Skin of body (tissue), 1 donor: ENCODE measurements at regions not wholly inside any gene's neighbourhood (a gene's known extent, or its start where the extent isn't known, plus 50 kb on each side); places are given as distances from the start of the nearest gene placed in this dataset.
"Not testable (repeated sequence)": the region's sequence is repeated elsewhere in the genome, so short reads cannot be mapped to it uniquely, and the experiment has no call there.

Experiments used
- DNase-seq: peaks from one replicate; lab custom pipeline; 2025; lab: John Stamatoyannopoulos, UW

DNA sequence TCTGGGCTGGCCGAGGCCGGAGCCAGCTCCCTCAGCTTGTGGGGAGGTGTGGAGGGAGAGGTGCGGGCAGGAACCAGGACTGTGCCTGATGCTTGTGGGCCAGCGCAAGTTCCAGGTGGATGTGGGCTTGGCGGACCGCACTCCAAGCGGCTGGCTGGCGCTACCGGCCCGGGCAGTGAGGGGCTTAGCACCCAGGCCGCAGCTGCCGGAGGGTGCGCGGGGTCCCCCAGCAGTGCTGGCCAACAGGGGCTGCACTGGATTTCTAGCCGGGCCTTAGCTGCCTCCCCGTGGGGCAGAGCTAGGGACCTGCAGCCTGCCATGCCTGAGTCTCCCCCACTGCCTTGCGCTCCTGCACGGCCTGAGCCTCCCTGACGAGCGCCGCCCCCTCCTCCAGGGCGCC, 242.8 kb downstream of the CCSER2 start:
- DNase-seq: no peak

DNA sequence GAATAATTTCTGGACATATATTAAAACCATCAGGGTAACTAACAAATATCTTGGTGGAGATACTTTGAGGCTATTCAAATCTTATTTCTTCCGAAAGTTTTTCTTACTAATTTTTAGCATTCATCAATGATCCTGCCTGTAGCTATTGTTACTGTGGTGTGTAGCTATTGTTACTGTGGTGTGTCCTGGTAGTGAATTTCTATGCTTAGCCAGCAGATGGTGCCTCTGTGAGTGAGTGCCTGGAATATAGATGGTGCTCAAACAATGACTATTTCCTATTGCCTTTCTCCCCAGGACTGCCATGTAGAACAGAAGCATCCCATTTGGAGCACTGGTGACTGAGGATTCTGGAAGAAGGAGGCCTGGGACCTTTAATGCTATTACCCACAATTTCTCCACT, 245.7 kb downstream of the CCSER2 start:
- no peak for DNase-seq

DNA sequence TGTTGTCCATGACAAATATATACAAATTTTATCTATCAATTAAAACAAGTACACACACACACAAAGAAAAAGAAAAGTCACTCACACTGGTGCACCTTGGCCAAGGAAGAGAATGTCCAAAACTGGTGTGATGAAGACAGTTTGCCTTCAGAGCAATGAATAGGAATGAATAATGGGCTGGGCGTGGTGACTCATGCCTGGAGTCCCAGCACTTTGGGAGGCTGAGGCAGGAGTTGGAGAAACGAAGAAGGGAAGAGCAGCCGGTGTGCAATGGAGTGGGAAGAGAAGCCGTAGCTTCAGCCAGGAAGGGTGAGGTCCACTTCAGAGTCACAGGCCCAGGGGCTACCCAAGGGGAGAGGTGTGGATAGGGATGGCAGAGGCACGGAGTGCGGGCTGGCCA, 253.6 kb downstream of the CCSER2 start:
- no peak for DNase-seq

DNA sequence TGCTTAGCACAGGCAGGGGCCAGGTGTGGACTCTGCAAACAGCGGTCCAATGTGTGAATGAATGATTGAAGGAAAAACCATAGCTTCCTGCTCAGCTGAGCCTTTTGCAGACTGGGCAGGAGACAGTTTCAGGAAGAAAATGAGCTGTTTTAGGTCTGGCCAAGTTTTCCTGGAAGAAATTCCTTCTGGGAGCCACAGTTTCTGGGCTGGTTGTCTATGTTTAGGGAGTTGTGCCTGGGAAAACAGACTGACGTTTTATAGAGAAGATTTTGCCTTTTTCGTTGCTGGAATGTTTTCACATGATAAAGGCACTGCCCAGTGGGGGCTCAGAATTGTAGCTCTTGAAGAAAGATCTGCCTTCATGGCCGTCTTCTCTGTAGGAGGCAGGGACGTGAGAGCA, 255.1 kb downstream of the CCSER2 start:
- no peak for DNase-seq

DNA sequence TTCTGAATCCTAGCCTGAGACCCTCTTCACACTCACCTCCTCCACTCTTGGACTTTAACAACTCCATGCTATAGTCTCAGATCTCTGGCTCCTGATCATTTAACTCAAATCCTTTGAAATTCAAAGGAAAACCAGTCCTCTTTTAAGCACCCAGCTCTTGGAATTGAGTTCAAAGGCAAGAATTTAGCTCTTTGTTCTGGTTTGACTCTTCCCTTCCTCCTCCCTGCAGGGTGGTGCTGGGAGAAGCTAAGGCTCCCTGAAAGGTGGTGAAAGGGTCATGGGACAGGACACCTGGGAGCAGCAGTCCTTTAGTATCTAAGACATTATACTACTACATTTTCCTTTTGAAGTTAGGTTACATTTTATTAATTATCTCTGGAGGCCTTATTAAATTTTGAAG, 259.4 kb downstream of the CCSER2 start:
- DNase-seq: no peak

DNA sequence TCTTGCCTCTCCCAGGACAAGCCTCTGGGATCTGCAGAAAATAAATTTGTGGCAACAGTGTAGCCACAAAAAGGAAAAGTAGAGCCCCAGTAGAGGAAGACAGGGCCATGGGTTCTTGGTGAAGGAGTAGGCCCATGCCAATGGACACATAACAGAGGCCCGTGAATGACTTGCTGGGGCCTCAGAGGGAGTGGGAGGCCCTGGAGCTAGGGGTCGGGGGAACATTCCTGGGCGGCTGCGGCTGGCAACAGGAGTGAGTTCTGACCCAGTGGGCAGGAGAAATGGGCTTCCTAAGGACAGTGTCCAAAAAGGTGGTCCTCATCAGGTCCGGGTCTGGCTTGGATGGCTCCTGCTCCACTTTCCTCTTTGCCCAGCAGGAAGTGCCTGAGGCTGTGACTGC, 260.0 kb downstream of the CCSER2 start:
- DNase-seq: no peak

DNA sequence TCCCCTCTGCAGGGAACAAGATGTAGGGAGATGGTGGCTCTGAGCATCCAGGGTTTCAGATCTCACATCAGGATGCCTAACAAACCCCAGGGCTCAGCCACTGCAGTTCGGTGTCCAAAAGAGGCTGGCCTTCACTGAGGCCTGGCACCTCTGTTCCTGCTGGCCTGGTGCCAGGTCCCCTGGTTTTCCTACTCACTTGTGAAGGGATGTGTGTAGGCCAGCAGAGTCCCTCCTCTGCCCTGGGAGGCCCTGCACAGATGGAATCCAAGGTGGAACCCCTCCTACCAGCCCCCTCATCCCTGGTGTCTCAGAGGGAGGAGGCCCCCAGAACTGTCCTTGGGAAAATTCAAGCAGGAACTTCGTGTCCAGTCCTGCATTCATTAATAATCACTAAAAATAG, 260.6 kb downstream of the CCSER2 start:
- no peak for DNase-seq

DNA sequence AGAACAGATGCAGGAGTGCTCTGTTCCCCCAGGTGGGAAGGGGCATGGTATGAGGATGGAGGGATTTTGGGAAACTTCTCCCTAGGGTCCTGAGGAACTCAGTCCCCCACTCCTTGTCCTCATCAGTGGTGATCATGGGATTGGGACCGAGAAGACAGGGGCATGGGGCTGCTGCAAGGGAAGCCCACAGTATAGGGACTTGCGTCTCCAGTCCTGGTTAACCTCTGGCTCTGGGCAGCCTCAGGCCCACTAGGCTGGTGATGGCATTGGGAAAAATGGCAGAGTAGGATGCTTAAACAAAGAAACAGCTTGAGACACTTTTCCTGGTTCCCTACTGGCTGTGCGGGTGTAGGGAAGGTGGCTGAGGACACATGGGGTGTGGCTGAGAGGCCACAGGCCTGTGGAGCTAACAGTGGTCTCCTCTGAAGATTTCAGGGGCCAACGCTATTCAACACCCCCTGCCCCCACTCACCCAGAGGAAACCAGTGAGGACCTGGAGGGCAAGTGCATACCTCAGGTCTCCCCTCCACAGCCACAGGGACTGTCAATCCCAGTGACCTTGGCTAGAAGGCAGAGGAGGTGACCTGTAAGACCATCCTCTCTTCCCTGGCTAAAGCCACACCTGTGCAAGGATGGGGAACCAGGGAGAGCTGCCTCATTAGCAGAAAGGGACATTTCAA, 261.3 kb downstream of the CCSER2 start:
- no peak for DNase-seq

DNA sequence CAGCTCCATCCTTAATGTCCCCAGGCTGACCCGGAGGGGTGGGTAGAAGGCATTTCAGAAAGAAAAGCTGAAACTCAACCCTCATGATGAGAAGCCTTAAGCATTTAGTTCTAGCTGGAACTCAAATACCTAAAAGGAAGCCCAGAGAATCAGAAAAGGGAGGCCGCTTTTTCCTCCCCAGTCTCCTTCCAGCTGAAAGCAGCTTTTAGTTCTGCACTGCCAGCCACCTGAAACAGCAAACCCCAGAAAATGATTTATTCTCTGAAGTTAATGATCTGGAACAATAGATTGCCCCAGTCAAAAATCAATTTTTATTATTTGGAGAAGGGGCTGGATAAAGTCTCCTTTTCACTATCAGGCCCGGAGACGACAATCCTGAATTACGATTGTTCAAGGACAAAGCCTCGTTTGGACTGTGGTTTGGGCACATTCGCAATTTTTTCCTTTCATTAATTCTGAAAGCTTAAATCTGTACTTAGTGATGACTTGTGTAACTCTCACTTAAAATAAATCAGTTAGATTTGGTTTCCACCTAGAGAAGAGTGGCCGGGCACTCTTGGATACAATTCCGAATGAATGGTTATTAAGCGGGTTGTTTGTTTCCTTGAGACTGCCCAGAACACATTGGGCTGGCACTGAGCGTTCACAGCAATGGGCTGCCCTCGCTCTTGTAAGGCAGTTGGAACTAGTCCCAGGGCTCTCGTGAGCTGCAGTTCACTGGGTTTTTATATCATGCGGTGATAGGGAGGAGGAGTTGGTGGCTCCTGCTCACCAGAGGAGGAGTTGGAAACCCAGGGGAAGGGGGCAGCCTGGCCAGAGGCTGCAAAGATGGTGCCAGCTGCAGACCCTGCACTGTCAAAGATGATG, 262.2 kb downstream of the CCSER2 start:
- DNase-seq: no peak

DNA sequence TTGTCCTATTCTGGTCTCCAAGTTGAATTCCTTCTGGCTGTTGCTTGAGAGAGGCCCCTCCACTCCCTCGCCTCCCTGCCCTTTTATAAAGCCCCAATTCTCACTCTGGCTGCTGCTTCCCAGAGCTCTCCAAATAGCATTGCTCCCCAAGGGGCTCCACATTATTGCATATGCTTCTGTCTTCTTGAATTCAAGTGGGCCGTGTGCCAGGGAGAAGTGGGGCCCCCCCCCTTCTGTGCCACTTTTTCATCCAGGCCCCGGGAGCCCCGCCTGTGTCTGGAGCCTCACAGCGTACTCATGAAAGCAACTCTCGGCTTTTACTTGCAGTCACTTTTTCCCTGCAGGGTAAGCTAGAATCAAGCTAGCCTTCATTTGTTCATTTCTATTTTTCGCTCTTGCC, 265.1 kb downstream of the CCSER2 start:
- no peak for DNase-seq

DNA sequence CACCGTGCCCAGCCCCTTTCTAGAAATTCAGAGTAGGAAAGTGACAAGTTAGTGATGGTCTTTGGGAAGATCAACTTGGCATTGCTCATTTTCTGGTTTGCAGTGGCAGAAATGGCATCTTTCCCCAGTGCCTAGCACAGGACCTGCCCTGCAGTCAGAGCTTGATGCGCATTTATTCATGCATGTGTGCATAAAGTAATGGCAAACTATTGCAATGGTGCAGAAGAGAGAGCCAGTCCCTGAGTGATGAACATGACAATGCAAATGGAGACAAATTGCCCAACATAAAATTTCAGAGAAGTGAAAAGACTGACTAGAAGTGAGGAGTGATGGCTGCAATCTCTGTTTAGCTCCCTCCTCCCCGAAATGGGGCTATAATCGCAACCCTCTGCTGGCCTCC, 268.2 kb downstream of the CCSER2 start:
- no peak for DNase-seq

DNA sequence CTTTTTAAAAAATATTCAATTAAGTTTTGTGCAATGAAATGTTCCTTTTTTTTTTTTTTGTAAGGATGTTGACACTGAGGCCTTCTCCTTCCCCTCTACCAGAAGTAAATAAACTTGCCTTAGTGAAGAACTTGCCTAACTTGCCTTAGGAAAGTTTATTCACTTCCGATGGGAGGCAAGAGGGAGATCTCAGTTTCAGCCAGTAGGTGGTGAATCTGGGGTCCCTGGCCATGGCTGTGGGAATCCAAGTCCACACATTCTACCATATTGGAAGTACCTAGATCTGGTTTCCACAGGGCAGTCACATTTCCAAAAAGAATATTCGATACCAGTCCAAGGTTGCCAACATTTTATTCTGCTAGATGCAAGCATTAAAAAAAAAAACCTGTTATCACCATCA, 270.9 kb downstream of the CCSER2 start:
- no peak for DNase-seq

DNA sequence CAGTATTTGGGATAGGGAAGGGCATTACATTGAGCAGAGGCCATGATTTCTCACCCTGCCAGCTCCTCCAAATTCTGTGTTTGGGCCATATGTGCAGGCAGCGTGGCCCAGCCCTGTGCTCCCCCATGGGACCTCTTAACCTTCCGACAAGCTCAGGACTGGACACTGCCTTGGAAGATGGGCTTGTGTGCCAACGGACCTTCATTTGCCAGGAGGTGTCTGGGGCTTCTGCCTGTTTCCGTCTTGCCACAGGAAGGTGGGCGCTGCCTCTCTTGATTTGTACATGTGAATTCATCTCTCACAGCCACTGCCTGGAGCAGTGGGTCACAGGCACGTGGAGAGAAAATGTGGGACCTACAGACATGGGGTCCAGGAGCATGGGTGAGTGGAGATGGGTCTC, 272.6 kb downstream of the CCSER2 start:
- no peak for DNase-seq

DNA sequence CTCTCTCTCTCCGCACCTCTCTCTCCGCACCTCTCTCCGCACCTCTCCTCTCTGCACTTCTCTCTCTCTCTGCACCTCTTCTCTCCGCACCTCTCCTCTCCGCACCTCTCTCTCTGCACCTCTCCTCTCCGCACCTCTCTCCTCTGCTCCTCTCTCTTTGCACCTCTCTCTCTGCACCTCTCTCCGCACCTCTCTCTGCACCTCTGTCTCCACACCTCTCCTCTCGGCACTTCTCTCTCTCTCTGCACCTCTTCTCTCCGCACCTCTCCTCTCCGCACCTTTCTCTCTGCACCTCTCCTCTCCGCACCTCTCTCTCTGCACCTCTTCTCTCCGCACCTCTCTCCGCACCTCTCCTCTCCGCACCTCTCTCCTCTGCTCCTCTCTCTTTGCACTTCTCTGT, 274.2 kb downstream of the CCSER2 start:
- DNase-seq: not testable (repeated sequence)

DNA sequence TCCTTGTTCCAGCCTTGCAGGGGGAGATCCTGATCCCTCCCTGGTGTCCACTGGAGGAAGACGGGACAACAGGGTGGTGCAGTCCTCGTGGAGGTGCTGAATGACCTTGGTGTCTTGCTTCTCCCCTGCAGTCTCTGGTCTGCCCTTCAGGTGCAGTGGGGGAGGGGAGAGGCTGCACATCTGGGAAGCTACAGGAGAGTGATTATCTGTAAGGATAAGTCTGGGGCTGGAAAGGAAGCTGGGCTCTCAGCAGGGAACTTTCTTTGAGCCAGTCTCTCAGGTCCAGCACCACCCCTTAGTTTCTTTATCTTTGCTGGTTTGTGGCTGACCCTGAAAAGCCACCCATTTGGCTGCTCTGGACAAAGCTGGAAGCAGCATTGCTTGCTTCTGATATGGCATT, 275.6 kb downstream of the CCSER2 start:
- DNase-seq: no peak

DNA sequence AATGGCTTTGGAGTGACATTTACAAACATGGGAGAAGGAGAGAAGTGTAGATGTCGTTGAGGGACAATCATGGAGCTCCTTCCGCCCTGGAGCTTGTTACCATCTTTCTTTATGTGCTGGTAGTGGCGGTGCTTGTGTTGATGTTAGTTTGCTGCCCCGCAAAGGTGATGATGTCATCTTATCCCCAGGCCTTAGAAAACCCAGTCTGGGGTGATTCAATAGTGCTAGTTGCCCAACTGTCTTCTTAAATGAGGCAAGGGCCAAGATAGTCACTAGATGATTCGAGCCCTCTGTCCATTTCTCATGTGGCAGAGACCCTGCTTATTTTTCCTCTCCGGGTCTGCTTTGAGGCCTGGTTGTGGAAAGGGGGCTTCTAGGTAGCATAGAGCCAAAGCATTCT, 277.4 kb downstream of the CCSER2 start:
- DNase-seq: no peak

DNA sequence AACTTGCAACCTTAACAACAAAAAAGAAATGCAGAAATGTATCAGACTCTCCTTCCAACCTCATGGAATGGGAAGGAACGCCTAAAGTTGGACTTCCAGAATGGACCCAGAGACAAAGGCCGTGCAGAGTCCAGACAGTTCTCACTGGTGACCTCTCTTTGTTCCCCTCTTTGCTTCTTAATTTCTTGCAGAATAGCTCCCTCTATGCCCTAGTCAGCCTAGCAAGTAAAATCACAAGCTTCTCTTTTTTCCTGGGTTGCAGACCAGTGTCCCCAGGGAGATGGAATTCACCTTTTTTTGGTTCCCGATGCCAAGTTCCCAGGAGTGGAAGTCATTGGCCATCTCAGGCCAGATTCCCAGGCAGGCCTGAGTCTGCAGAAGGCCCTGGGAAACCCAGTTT, 278.0 kb downstream of the CCSER2 start:
- DNase-seq: no peak

DNA sequence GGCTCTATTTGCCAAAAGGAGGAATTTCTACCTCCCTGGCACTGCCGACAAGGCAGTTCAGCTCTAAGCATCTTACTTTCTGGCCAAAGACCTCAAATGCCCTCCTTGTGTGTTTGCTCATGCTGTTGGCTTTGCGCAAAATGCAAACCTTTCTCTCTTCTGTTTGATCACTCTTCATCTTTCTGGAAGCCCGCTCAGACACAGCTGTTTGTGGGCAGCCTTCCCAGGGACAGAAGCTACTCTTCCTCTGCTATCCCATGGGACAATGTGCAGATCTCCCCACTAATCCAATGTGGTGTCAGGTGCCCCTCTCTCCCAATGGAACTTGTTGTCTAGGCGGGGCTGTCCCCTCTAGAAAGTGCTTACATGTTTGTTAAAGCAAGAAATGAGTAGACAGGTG, 278.7 kb downstream of the CCSER2 start:
- no peak for DNase-seq

DNA sequence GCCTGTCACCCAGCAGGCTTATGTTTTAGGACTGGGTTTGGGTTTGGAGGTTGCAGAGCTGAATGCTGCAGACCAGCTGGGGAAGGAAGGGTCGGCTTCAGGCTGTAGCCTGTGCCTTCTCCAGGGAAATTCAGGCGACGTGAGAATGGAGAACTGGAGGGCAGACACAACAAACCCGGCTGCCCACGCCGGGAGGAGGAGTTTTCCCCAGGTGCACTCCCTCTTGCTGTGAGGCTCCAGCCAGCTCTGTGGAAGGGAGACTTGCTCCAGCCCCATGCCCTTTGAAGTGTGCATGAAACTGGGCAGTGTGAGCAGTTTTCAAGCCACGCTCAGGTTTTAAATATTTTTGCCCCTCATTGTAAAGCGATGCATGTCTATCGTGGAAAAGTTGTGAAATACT, 279.1 kb downstream of the CCSER2 start:
- DNase-seq: no peak

DNA sequence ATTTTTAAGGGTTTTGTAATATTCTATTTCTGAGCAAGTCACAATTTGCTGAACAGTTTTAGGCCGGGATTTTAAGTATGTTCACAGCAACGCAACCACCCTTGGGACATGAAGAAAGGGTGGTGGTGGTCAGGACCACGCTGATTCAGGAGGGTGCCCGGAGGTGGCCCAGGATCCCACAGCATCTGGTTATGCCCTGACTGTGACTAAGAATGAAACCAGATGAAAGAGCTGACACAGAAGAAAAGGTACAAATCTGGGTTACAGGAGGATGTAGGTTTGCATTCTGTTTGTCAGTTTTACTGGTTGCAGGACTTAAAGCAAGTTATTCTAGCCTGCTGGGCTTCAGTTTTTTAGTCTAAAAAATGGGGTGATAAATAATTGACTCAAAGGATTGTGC, 279.7 kb downstream of the CCSER2 start:
- DNase-seq: no peak

DNA sequence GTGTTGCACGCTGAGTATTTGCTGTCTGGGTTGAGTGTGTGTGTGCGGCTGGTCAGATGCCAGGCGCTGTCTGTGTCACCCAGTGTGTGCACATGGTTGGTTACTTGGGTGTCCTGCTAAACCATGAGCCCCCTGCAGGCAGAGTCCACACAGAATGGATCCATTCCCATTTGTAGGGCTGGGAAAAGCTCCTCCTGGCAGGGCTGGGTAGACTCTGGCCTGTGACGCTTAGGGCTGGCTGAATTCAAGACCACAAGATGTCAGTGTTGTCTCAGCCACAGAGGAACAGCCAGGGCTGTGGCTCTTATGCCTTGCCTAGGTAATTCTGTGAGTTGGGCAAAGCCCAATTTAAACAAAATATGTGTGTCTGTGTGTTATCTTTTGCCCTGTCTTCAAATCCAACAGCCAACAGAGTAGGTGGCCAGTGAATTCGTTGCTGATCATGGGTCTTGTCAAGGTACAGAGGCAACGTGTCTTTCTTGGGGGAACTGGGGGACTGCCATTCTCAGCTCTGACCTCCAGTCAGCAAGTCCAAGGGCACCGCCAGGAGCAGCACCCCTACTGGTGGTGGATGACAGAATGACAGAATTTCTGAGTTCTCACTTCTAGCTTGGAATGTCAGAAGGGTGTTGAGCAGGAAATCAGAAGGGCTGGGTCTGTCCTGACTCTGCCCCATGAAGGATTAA, 285.1 kb downstream of the CCSER2 start:
- DNase-seq: peak; percentile 4

DNA sequence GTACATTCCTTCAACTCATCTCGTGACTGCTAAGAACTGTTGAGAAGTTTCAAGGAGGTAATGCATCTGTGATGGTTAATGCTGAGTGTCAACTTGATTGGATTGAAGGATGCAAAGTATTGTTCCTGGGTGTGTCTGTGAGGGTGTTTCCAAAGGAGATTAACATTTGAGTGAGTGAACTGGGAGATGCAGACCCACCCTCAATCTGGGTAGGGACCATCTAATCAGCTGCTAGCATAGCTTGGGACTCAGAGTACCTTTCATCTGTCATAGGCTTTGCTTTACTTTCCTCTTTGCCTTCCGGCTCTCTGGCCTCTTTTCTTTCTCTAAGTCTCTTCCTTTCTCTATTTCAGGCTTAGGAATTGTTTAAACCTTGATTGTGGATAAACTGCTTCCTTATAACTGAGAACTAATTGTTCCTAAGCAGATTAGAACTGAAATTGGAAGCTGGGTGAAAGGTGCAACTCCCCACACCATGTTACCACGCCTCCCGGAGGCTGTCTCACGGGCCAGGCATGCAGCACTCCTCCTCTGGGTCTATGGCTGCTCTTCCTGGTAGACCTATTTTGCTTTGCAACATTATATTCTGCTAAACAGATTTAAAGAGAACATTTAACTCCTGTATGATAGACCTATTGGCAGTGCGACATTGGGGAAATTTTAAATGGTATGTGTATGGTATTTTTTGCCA, 298.2 kb downstream of the CCSER2 start:
- DNase-seq: no peak
